Gastrocnemius medialis (tissue), 4 donors: ENCODE measurements at regions not wholly inside any gene's neighbourhood (a gene's known extent, or its start where the extent isn't known, plus 50 kb on each side); places are given as distances from the start of the nearest gene placed in this dataset.

ENCODE experiments used
- POLR2A ChIP-seq, 2 donors: fragments of 450-650 bp; IDR thresholded peaks; one replicate each; pipeline ENCODE4 v1.6.1; 2017; ENCODE audit warnings: antibody characterized with exemption in 2 of 2, mild to moderate bottlenecking in 2 of 2, moderate library complexity in 2 of 2
- TF ChIP-seq, protein P1 (sequence below), 5 experiments: fragments of 450-650 bp in 3 of 5; fragments of 200-600 bp in 2 of 5; sonication (generic) in 2 of 5; IDR thresholded peaks in 4 of 5; conservative IDR thresholded peaks in 1 of 5; 1 replicate in 4 of 5; 2 replicates in 1 of 5; pipeline ENCODE4 v1.5.1; 2016 to 2019; ENCODE audit warnings: antibody characterized with exemption in 5 of 5, mild to moderate bottlenecking in 3 of 5, moderate library complexity in 3 of 5

DNA sequence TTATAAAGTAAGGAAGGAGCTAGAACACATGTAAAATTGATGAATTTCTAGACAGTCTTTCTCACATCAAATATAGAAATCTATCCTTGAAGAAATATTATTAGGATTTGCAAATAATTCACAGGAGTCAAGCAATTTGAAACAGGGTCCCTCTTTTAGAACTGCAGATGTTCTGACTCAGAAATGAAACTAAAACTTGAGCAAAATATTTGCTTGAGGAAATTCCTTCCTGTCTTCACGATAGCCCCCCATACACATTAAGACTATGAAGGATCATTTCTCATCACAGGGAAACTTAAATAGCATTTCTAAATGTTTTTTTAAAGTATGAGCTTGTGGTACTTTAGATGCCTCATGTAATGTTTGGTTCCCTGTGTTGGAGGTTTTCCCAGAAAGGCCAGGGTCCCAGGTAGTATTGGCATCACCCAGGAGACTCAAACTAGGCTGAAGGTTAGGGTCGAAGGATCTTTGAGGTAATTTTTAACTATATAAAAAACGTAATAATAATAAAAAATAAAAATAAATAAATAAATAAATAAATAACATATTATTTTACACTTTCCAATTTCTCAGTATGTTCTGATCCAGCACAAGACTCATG, 144.0 kb upstream of the TBX18 start:
- TF ChIP-seq, protein P1, sequence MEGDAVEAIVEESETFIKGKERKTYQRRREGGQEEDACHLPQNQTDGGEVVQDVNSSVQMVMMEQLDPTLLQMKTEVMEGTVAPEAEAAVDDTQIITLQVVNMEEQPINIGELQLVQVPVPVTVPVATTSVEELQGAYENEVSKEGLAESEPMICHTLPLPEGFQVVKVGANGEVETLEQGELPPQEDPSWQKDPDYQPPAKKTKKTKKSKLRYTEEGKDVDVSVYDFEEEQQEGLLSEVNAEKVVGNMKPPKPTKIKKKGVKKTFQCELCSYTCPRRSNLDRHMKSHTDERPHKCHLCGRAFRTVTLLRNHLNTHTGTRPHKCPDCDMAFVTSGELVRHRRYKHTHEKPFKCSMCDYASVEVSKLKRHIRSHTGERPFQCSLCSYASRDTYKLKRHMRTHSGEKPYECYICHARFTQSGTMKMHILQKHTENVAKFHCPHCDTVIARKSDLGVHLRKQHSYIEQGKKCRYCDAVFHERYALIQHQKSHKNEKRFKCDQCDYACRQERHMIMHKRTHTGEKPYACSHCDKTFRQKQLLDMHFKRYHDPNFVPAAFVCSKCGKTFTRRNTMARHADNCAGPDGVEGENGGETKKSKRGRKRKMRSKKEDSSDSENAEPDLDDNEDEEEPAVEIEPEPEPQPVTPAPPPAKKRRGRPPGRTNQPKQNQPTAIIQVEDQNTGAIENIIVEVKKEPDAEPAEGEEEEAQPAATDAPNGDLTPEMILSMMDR (IDR thresholded peaks at IDR 0.05 in 4 of 5, conservative IDR thresholded peaks at IDR 0.05 in 1 of 5), result no peak
- no peak for TF ChIP-seq POLR2A (IDR thresholded peaks at IDR 0.05)
